Right lobe of liver (tissue), 4 donors: ENCODE measurements at regions not wholly inside any gene's neighbourhood (a gene's known extent, or its start where the extent isn't known, plus 50 kb on each side); places are given as distances from the start of the nearest gene placed in this dataset.
"Not testable (repeated sequence)": the region's sequence is repeated elsewhere in the genome, so short reads cannot be mapped to it uniquely, and the experiment has no call there.

Experiments used
- POLR2A ChIP-seq: fragments of 450-650 bp; IDR thresholded peaks from one replicate; pipeline ENCODE4 v1.6.1; 2017; ENCODE audit warnings: antibody characterized with exemption, mild to moderate bottlenecking
- TF ChIP-seq, protein P1 (sequence below), 4 donors: fragments of 200-600 bp in 3 of 4; fragments of 450-650 bp in 1 of 4; IDR thresholded peaks; one replicate each; pipeline versions ENCODE4 v1.5.1 to v1.8.0; 2016 to 2022; ENCODE audit warnings: antibody characterized with exemption in 4 of 4, mild to moderate bottlenecking in 2 of 4
- donor health status: DM: no; HTN: no; CAD: no.
- donor health status: DM: no; HTN: no; CAD: no.
- donor health status: DM: no; HTN: yes; CAD: no.

DNA sequence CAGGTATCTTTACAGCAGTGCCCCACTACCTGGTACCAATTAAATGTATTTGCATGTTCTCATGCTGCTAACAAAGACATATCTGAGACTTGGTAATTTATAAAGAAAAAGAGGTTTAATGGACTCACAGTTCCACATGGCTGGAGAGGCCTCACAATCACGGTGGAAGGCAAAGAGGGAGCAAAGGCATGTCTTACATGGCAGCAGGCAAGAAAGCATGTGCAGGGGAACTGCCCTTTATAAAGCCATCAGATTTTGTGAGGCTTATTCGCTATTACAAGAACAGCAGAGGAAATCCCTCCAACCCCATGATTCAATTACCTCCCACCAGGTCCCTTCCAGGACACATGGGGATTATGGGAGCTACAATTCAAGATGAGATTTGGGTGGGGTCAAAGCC, 512.1 kb upstream of the ADGRB3 start:
- TF ChIP-seq, protein P1, sequence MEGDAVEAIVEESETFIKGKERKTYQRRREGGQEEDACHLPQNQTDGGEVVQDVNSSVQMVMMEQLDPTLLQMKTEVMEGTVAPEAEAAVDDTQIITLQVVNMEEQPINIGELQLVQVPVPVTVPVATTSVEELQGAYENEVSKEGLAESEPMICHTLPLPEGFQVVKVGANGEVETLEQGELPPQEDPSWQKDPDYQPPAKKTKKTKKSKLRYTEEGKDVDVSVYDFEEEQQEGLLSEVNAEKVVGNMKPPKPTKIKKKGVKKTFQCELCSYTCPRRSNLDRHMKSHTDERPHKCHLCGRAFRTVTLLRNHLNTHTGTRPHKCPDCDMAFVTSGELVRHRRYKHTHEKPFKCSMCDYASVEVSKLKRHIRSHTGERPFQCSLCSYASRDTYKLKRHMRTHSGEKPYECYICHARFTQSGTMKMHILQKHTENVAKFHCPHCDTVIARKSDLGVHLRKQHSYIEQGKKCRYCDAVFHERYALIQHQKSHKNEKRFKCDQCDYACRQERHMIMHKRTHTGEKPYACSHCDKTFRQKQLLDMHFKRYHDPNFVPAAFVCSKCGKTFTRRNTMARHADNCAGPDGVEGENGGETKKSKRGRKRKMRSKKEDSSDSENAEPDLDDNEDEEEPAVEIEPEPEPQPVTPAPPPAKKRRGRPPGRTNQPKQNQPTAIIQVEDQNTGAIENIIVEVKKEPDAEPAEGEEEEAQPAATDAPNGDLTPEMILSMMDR (IDR thresholded peaks at IDR 0.05), result not testable (repeated sequence)
- not testable (repeated sequence) for TF ChIP-seq POLR2A
